HG03571 (cell line): ENCODE measurements at regions not wholly inside any gene's neighbourhood (a gene's known extent, or its start where the extent isn't known, plus 50 kb on each side); places are given as distances from the start of the nearest gene placed in this dataset.

Experiments
- ATAC-seq: cut with Tn5 transposase; IDR thresholded peaks from one replicate; pipeline ENCODE4 v1.9.1; 2021; ENCODE audit not compliant: unreplicated experiment

GRCh38 chr14:101224356-101225156 is 321.0 kb upstream of the RTL1 start:
- no peak for ATAC-seq

GRCh38 chr14:101225157-101226152 is 321.9 kb upstream of the RTL1 start:
- no peak for ATAC-seq

GRCh38 chr14:101226265-101226602 is 322.7 kb upstream of the RTL1 start:
- no peak for ATAC-seq

- no peak for ATAC-seq
These were observed 323.3 kb upstream of the RTL1 start for GRCh38 chr14:101226603-101227425.

- ATAC-seq: no peak
These were observed 324.4 kb upstream of the RTL1 start for GRCh38 chr14:101227611-101228594.

GRCh38 chr14:101228949-101229541 is 325.5 kb upstream of the RTL1 start:
- ATAC-seq: no peak

GRCh38 chr14:101229666-101230065 is 326.1 kb upstream of the RTL1 start:
- no peak for ATAC-seq

GRCh38 chr14:101230161-101230850 is 326.8 kb upstream of the RTL1 start:
- ATAC-seq: no peak

GRCh38 chr14:101230851-101231550 is 327.5 kb upstream of the RTL1 start:
- ATAC-seq: no peak

- no peak for ATAC-seq
These were observed 328.3 kb upstream of the RTL1 start for GRCh38 chr14:101231828-101232227.

- no peak for ATAC-seq
These were observed 328.8 kb upstream of the DIO3 start for GRCh38 chr14:101232340-101233020.

GRCh38 chr14:101233021-101233366 is 328.3 kb upstream of the DIO3 start:
- no peak for ATAC-seq

GRCh38 chr14:101233391-101233790 is 327.9 kb upstream of the DIO3 start:
- no peak for ATAC-seq

- ATAC-seq: no peak
These were observed 327.5 kb upstream of the DIO3 start for GRCh38 chr14:101233808-101234207.

GRCh38 chr14:101234244-101234937 is 326.9 kb upstream of the DIO3 start:
- ATAC-seq: no peak

- ATAC-seq: no peak
These were observed 326.3 kb upstream of the DIO3 start for GRCh38 chr14:101234999-101235334.

- ATAC-seq: no peak
These were observed 325.8 kb upstream of the DIO3 start for GRCh38 chr14:101235335-101236103.
